Ascending aorta (tissue), 2 donors: ENCODE measurements at regions not wholly inside any gene's neighbourhood (a gene's known extent, or its start where the extent isn't known, plus 50 kb on each side); places are given as distances from the start of the nearest gene placed in this dataset.

ENCODE experiments used
- DNase-seq, 2 donors: peaks; one replicate each; pipeline ENCODE4 v3.0.0-alpha.2; 2019; ENCODE audit warnings: low spot score in 2 of 2
- H3K27ac ChIP-seq, 2 donors: fragments of 200-600 bp; sonication (generic); one replicate each; pipeline ENCODE4 v1.5.1; 2016 to 2017; ENCODE audit warnings: mild to moderate bottlenecking in 1 of 2
- H3K27me3 ChIP-seq: fragments of 200-600 bp; sonication (generic); one replicate; pipeline ENCODE4 v1.5.1; 2017
- H3K36me3 ChIP-seq, 2 donors: fragments of 200-600 bp; sonication (generic); one replicate each; pipeline ENCODE4 v1.5.1; 2016
- H3K4me1 ChIP-seq, 2 donors: fragments of 200-600 bp; sonication (generic); one replicate each; pipeline ENCODE4 v1.5.1; 2016 to 2017; ENCODE audit warnings: mild to moderate bottlenecking in 1 of 2
- H3K4me3 ChIP-seq, 2 donors: fragments of 200-600 bp; sonication (generic); one replicate each; pipeline ENCODE4 v1.5.1; 2016 to 2017; ENCODE audit warnings: mild to moderate bottlenecking in 1 of 2
- H3K9me3 ChIP-seq, 2 donors: fragments of 200-600 bp; sonication (generic); one replicate each; pipeline ENCODE4 v1.5.1; 2016
- CTCF ChIP-seq, 3 experiments: fragments of 200-600 bp in 2 of 3; fragments of 450-650 bp in 1 of 3; sonication (generic) in 2 of 3; IDR thresholded peaks; one replicate each; pipeline ENCODE4 v1.5.1; 2016 to 2019; ENCODE audit warnings: antibody characterized with exemption in 3 of 3, mild to moderate bottlenecking in 1 of 3, moderate library complexity in 1 of 3
- intact Hi-C: fragments of 100-400 bp; cut with DNase I; formaldehyde crosslinking; loops from one replicate; pipeline ENCODE4 v1.15.1; 2023

- peaks cover 0 to 6% of the 10 kb centered on the region in 2 donors for H3K4me1 ChIP-seq
- no peak for TF ChIP-seq CTCF (IDR thresholded peaks at IDR 0.05)
- H3K36me3 ChIP-seq, result no peaks in the 10 kb centered on the region
- H3K27me3 ChIP-seq, result no peaks in the 10 kb centered on the region
- DNase-seq, result peak in 1 of 2 donors; percentile 67
- intact Hi-C loops, result loop anchor here (2.0 to 10.0 kb wide), 5 partner anchors 407 to 1005 kb away; no protein-coding TSS in a partner anchor
- H3K9me3 ChIP-seq, result no peaks in the 10 kb centered on the region
- H3K4me3 ChIP-seq, result peak overlapping the region; percentile 14 to 30
- H3K27ac ChIP-seq, result peak overlapping the region; percentile 58 to 80
Measured at GRCh38 chr2:66839551-66840320, 404.8 kb downstream of the MEIS1 start.

- Histone ChIP-seq H3K4me3 (peak overlapping the region; percentile 14 to 30), H3K36me3 (no peaks in the 10 kb centered on the region), H3K9me3 (no peaks in the 10 kb centered on the region), H3K4me1 (peaks cover 0 to 6% of the 10 kb centered on the region in 2 donors), H3K27me3 (no peaks in the 10 kb centered on the region), H3K27ac (peak overlapping the region; percentile 58 to 80)
- intact Hi-C loops, result loop anchor here (2.0 to 10.0 kb wide), 4 partner anchors 408 to 1004 kb away; no protein-coding TSS in a partner anchor
- no peak for DNase-seq
- TF ChIP-seq CTCF (IDR thresholded peaks at IDR 0.05), result no peak
Measured at GRCh38 chr2:66840321-66841002, 405.5 kb downstream of the MEIS1 start.

- intact Hi-C loops, result loop anchor here (10.0 kb wide), 3 partner anchors 421 to 1001 kb away; no protein-coding TSS in a partner anchor
- no peak for DNase-seq
- no peak for TF ChIP-seq CTCF (IDR thresholded peaks at IDR 0.05)
- Histone ChIP-seq H3K27me3 (no peaks in the 10 kb centered on the region), H3K4me1 (peaks cover 0 to 6% of the 10 kb centered on the region in 2 donors), H3K27ac (no peak overlapping the region), H3K4me3 (no peak overlapping the region), H3K9me3 (no peaks in the 10 kb centered on the region), H3K36me3 (no peaks in the 10 kb centered on the region)
Measured at GRCh38 chr2:66843847-66844246, 408.9 kb downstream of the MEIS1 start.

- intact Hi-C loops, result loop anchor here (10.0 kb wide), 3 partner anchors 419 to 999 kb away; no protein-coding TSS in a partner anchor
- no peak overlapping the region for H3K27ac ChIP-seq
- no peak for DNase-seq
- no peak for TF ChIP-seq CTCF (IDR thresholded peaks at IDR 0.05)
- H3K4me1 ChIP-seq, result peaks cover 0 to 2% of the 10 kb centered on the region in 2 donors
- no peaks in the 10 kb centered on the region for H3K27me3 ChIP-seq
- no peaks in the 10 kb centered on the region for H3K36me3 ChIP-seq
- no peaks in the 10 kb centered on the region for H3K9me3 ChIP-seq
- no peak overlapping the region for H3K4me3 ChIP-seq
Measured at GRCh38 chr2:66845307-66845706, 410.4 kb downstream of the MEIS1 start.

- no peak overlapping the region for H3K4me3 ChIP-seq
- H3K4me1 ChIP-seq, result no peaks in the 10 kb centered on the region
- no peaks in the 10 kb centered on the region for H3K27me3 ChIP-seq
- intact Hi-C loops, result loop anchor here (10.0 kb wide), 3 partner anchors 418 to 998 kb away; no protein-coding TSS in a partner anchor
- TF ChIP-seq CTCF (IDR thresholded peaks at IDR 0.05), result no peak
- H3K27ac ChIP-seq, result no peak overlapping the region
- DNase-seq, result no peak
- no peaks in the 10 kb centered on the region for H3K9me3 ChIP-seq
- no peaks in the 10 kb centered on the region for H3K36me3 ChIP-seq
Measured at GRCh38 chr2:66846887-66847286, 412.0 kb downstream of the MEIS1 start.
